Activated B cell treated with CpG ODN at 0.5 μM for 24 hours (primary cell): ENCODE measurements at regions not wholly inside any gene's neighbourhood (a gene's known extent, or its start where the extent isn't known, plus 50 kb on each side); places are given as distances from the start of the nearest gene placed in this dataset.

Experiments used
- ATAC-seq: fragments of 200-7000 bp; cut with Tn5 transposase; one replicate; pipeline ENCODE4 v1.10.0; 2021; ENCODE audit warnings: low read depth, mild to moderate bottlenecking, moderate library complexity
- CTCF ChIA-PET: fragments of 350-600 bp; sonication (Branson Sonifier 250); formaldehyde crosslinking; loops from one replicate; lab custom pipeline; 2021; ENCODE audit warnings: antibody characterized with exemption; lab: Charles Lee
- POLR2A ChIA-PET: fragments of 350-600 bp; sonication (Branson Sonifier 250); formaldehyde crosslinking; loops from one replicate; lab custom pipeline; 2021; ENCODE audit warnings: antibody characterized with exemption; lab: Charles Lee
- DNase-seq: peaks from one replicate; pipeline ENCODE4 v3.0.0; 2022
- H3K27ac Mint-ChIP-seq: one replicate; pipeline ENCODE4 v1.8.0; 2020; ENCODE audit warnings: mixed read lengths
- H3K27me3 Mint-ChIP-seq: one replicate; pipeline ENCODE4 v1.8.0; 2021; ENCODE audit warnings: mixed read lengths
- H3K36me3 Mint-ChIP-seq: one replicate; pipeline ENCODE4 v1.8.0; 2021; ENCODE audit warnings: low read depth, mixed read lengths
- H3K4me1 Mint-ChIP-seq: one replicate; pipeline ENCODE4 v1.8.0; 2021; ENCODE audit warnings: mixed read lengths
- H3K4me3 Mint-ChIP-seq: one replicate; pipeline ENCODE4 v1.8.0; 2020; ENCODE audit warnings: mild to moderate bottlenecking, mixed read lengths
- H3K9me3 Mint-ChIP-seq: one replicate; pipeline ENCODE4 v1.8.0; 2020; ENCODE audit warnings: mixed read lengths
- intact Hi-C: fragments of 100-400 bp; cut with micrococcal nuclease; formaldehyde crosslinking; loops from one replicate; pipeline ENCODE4 v1.15.1; 2024
- TF ChIP-seq, protein P1 (sequence below): fragments of 200-600 bp; IDR thresholded peaks from one replicate; pipeline ENCODE4 v1.8.0; 2022; ENCODE audit warnings: antibody characterized with exemption, mild to moderate bottlenecking

DNA sequence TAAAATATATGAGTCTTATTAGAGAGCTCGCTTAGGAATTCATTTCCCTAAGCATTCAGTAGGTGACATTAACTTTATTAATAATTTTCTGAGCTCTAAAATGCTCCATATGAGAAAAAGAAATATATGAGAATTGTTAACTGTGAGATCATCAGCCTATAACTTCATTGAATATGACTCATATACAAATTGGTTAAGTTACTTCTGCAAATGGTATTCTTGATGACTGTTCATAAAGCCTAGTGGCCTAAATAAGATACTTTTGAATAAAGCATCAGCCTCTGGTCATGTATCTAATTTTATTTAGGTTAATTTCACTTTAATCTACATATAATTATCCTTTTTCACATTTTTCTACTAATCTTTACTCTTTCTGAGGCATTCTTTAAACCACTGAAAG, 710.2 kb upstream of the ACO1 start:
- ChIA-PET CTCF (no interaction called here), POLR2A (no interaction called here)
- no peaks in the 10 kb centered on the region for H3K27me3 Mint-ChIP-seq
- DNase-seq (no peak), ATAC-seq (no peak)
- intact Hi-C loops: no loop called here
- H3K4me3 Mint-ChIP-seq: no peak overlapping the region
- H3K27ac Mint-ChIP-seq: no peak overlapping the region
- H3K4me1 Mint-ChIP-seq: no peaks in the 10 kb centered on the region
- no peaks in the 10 kb centered on the region for H3K9me3 Mint-ChIP-seq
- TF ChIP-seq, protein P1, sequence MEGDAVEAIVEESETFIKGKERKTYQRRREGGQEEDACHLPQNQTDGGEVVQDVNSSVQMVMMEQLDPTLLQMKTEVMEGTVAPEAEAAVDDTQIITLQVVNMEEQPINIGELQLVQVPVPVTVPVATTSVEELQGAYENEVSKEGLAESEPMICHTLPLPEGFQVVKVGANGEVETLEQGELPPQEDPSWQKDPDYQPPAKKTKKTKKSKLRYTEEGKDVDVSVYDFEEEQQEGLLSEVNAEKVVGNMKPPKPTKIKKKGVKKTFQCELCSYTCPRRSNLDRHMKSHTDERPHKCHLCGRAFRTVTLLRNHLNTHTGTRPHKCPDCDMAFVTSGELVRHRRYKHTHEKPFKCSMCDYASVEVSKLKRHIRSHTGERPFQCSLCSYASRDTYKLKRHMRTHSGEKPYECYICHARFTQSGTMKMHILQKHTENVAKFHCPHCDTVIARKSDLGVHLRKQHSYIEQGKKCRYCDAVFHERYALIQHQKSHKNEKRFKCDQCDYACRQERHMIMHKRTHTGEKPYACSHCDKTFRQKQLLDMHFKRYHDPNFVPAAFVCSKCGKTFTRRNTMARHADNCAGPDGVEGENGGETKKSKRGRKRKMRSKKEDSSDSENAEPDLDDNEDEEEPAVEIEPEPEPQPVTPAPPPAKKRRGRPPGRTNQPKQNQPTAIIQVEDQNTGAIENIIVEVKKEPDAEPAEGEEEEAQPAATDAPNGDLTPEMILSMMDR: no peak
- no peaks in the 10 kb centered on the region for H3K36me3 Mint-ChIP-seq

DNA sequence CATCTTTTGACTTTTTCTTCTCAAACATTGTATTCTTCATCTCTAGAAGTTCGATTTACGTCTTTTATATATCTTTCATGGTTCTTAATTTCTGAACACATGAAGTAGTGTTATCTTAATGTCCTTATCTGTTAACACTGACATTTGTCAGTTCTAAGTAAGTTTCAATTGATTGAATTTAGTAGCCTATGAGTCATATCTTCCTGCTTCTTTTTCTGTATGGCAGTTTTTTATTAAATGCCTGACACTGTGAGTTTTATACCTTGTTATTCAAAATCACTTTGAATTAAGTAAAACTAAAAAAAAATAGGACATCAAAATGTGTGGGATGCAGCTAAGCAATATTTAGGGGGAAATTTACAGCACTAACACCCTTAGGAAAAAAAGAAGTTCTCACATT, 707.0 kb upstream of the ACO1 start:
- H3K36me3 Mint-ChIP-seq: no peaks in the 10 kb centered on the region
- TF ChIP-seq, protein P1: no peak
- H3K27ac Mint-ChIP-seq: no peak overlapping the region
- CTCF ChIA-PET: no interaction called here
- ATAC-seq (no peak), DNase-seq (no peak)
- no peaks in the 10 kb centered on the region for H3K27me3 Mint-ChIP-seq
- intact Hi-C loops: no loop called here
- H3K4me1 Mint-ChIP-seq: no peaks in the 10 kb centered on the region
- POLR2A ChIA-PET: no interaction called here
- H3K9me3 Mint-ChIP-seq: no peaks in the 10 kb centered on the region
- H3K4me3 Mint-ChIP-seq: no peak overlapping the region

DNA sequence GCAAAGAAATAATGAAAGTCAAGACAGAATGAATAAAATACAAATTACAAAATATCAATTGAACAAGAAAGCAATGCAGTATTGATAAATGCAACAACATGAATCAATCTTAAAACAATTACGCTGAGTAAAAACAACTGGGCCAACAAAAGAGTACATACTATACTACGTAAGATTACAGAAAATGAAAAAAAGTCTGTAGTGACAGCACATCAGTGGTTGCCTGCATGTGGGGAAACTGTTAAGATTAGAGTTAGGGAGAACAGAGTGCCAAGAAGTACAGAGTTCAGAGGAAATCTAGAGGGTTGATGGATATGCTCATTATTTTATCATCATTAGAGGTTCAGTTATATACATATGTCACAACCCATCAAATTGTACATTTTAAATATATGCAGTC, 706.6 kb upstream of the ACO1 start:
- ATAC-seq: no peak
- Mint-ChIP-seq H3K9me3 (no peaks in the 10 kb centered on the region), H3K4me1 (no peaks in the 10 kb centered on the region), H3K4me3 (no peak overlapping the region), H3K27me3 (no peaks in the 10 kb centered on the region), H3K27ac (no peak overlapping the region), H3K36me3 (no peaks in the 10 kb centered on the region)
- ChIA-PET POLR2A (no interaction called here), CTCF (no interaction called here)
- intact Hi-C loops: no loop called here
- TF ChIP-seq, protein P1: no peak
- no peak for DNase-seq

DNA sequence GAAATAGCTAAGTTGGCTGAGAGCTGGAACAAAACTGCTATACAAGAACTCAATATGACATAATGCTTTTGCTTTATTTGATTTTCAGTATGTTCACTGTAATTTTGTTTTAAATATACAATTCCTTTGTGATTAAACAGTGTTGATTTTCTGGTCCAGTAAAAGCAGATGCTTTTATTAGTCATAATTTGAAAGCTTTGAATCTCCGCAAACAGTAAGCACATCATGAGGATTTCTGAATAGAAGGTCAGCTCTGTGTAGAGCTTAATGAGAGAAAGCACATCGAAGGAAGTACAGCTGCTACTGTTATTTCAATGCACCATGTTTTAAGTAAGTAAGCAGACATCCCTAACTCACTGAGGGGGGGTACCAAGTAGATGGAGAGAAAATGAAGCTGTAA, 701.3 kb upstream of the ACO1 start:
- Mint-ChIP-seq H3K27me3 (no peaks in the 10 kb centered on the region), H3K36me3 (no peaks in the 10 kb centered on the region), H3K27ac (no peak overlapping the region), H3K9me3 (no peaks in the 10 kb centered on the region), H3K4me3 (no peak overlapping the region), H3K4me1 (no peaks in the 10 kb centered on the region)
- intact Hi-C loops: no loop called here
- CTCF ChIA-PET: interaction anchor here (0.7 kb wide), 1 partner anchor 1504 kb away, joined by 5 read pairs; no protein-coding TSS in a partner anchor
- no peak for DNase-seq
- POLR2A ChIA-PET: no interaction called here
- TF ChIP-seq, protein P1: no peak
- no peak for ATAC-seq

DNA sequence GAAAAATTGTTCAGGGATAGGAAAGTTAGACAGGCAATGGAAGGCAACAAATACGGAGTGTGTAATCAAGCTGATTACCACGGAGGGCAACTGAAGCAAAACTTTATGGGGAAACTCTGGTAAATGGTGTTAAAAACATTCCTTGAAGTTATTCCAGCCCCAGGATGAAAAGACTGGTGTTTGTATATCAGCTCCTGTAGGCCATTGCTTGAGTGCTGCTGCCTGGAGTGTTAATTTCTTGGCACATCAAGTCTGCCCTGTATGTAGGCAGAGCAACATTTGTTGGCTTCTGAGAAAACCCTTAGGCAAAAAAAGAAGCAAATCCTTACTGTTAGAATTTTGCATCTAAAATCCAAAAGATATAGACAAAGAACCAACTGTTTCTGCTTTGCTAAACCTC, 686.5 kb upstream of the ACO1 start:
- Mint-ChIP-seq H3K36me3 (no peaks in the 10 kb centered on the region), H3K27ac (no peak overlapping the region), H3K4me1 (no peaks in the 10 kb centered on the region), H3K9me3 (no peaks in the 10 kb centered on the region), H3K27me3 (no peaks in the 10 kb centered on the region), H3K4me3 (no peak overlapping the region)
- TF ChIP-seq, protein P1: no peak
- DNase-seq (no peak), ATAC-seq (no peak)
- intact Hi-C loops: no loop called here
- ChIA-PET POLR2A (no interaction called here), CTCF (no interaction called here)
